H1 (cell line): ENCODE measurements at regions not wholly inside any gene's neighbourhood (a gene's known extent, or its start where the extent isn't known, plus 50 kb on each side); places are given as distances from the start of the nearest gene placed in this dataset.

Source experiments
- BACH1 ChIP-seq: IDR thresholded peaks from 2 replicates; pipeline ENCODE4 v1.6.1; 2012; ENCODE audit warnings: low read length, improper control_type of control experiment
- CBX8 ChIP-seq: fragments of 300-800, 300-1000 bp; sonication (generic); IDR thresholded peaks from 2 replicates; pipeline ENCODE4 v1.7.1; 2016; ENCODE audit warnings: low read depth, low read length, borderline replicate concordance
- CEBPB ChIP-seq: IDR thresholded peaks from 2 replicates; pipeline ENCODE4 v1.6.1; 2012; ENCODE audit warnings: low read depth, low read length
- GABPA ChIP-seq: IDR thresholded peaks from 2 replicates; pipeline ENCODE4 v1.6.1; 2011; ENCODE audit warnings: mild to moderate bottlenecking, low read length, moderate library complexity, borderline replicate concordance; ENCODE audit not compliant: insufficient read depth
- JUND ChIP-seq: IDR thresholded peaks from 2 replicates; pipeline ENCODE4 v1.6.1; 2011; ENCODE audit warnings: mild to moderate bottlenecking, improper control_type of control experiment, low read length
- POLR2A ChIP-seq, 2 experiments: IDR thresholded peaks; 1 replicate in 1 of 2; 2 replicates in 1 of 2; pipeline ENCODE4 v1.6.1; 2011; ENCODE audit warnings: low read depth in 2 of 2, low read length in 2 of 2, mild to moderate bottlenecking in 2 of 2; ENCODE audit errors: control extremely low read depth in 1 of 2
- POLR2AphosphoS5 ChIP-seq: IDR thresholded peaks from 2 replicates; pipeline ENCODE4 v1.6.1; 2011; ENCODE audit warnings: low read depth, low read length
- POU5F1 ChIP-seq: IDR thresholded peaks from 2 replicates; pipeline ENCODE4 v1.6.1; 2011; ENCODE audit warnings: low read depth, mild to moderate bottlenecking, low read length, moderate library complexity
- RFX5 ChIP-seq: IDR thresholded peaks from 2 replicates; pipeline ENCODE4 v1.6.1; 2011; ENCODE audit warnings: low read depth, low read length, improper control_type of control experiment, borderline replicate concordance
- RXRA ChIP-seq: IDR thresholded peaks from 2 replicates; pipeline ENCODE4 v1.6.1; 2011; ENCODE audit warnings: low read depth, mild to moderate bottlenecking, low read length, moderate library complexity; ENCODE audit not compliant: insufficient read depth
- SP1 ChIP-seq: IDR thresholded peaks from 2 replicates; pipeline ENCODE4 v1.6.1; 2011; ENCODE audit warnings: low read depth, low read length
- SUZ12 ChIP-seq: fragments of 200-600 bp; sonication (generic); IDR thresholded peaks from 2 replicates; pipeline ENCODE4 v1.6.1; 2012; ENCODE audit warnings: mild to moderate bottlenecking, inconsistent platforms, low read length, moderate library complexity, mixed read lengths
- TF ChIP-seq, protein P1 (sequence below), 3 experiments: IDR thresholded peaks; 1 replicate in 2 of 3; 2 replicates in 1 of 3; pipeline versions ENCODE4 v1.5.1 to v1.6.1; 2011; ENCODE audit warnings: low read length in 3 of 3, mild to moderate bottlenecking in 3 of 3, inconsistent platforms in 2 of 3, low read depth in 1 of 3, moderate library complexity in 1 of 3; ENCODE audit not compliant: insufficient read depth in 1 of 3; ENCODE audit errors: control extremely low read depth in 1 of 3
- TF ChIP-seq, protein P2 (sequence below): IDR thresholded peaks from 2 replicates; pipeline ENCODE4 v1.6.1; 2012; ENCODE audit warnings: inconsistent platforms

GRCh38 chr6:14969126-14969525, 276.7 kb upstream of the JARID2 start:
- TF ChIP-seq, protein P1, sequence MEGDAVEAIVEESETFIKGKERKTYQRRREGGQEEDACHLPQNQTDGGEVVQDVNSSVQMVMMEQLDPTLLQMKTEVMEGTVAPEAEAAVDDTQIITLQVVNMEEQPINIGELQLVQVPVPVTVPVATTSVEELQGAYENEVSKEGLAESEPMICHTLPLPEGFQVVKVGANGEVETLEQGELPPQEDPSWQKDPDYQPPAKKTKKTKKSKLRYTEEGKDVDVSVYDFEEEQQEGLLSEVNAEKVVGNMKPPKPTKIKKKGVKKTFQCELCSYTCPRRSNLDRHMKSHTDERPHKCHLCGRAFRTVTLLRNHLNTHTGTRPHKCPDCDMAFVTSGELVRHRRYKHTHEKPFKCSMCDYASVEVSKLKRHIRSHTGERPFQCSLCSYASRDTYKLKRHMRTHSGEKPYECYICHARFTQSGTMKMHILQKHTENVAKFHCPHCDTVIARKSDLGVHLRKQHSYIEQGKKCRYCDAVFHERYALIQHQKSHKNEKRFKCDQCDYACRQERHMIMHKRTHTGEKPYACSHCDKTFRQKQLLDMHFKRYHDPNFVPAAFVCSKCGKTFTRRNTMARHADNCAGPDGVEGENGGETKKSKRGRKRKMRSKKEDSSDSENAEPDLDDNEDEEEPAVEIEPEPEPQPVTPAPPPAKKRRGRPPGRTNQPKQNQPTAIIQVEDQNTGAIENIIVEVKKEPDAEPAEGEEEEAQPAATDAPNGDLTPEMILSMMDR (IDR thresholded peaks at IDR 0.05; ENCODE audit: control extremely low read depth in 1 of 3, insufficient read depth in 1 of 3, low read depth in 1 of 3, low read length in 3 of 3), result no peak
- TF ChIP-seq POLR2AphosphoS5 (no peak), CBX8 (no peak), POLR2A (IDR thresholded peaks at IDR 0.05; ENCODE audit: control extremely low read depth in 1 of 2, low read depth in 2 of 2, low read length in 2 of 2) (no peak), JUND (no peak), BACH1 (no peak), SUZ12 (no peak), GABPA (no peak), RXRA (no peak), RFX5 (no peak), CEBPB (no peak), SP1 (no peak), POU5F1 (no peak)
- TF ChIP-seq, protein P2, sequence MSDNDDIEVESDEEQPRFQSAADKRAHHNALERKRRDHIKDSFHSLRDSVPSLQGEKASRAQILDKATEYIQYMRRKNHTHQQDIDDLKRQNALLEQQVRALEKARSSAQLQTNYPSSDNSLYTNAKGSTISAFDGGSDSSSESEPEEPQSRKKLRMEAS, result no peak
